HG03108 (cell line): ENCODE measurements at regions not wholly inside any gene's neighbourhood (a gene's known extent, or its start where the extent isn't known, plus 50 kb on each side); places are given as distances from the start of the nearest gene placed in this dataset.

Experiments
- ATAC-seq: cut with Tn5 transposase; IDR thresholded peaks from one replicate; pipeline ENCODE4 v1.9.1; 2021; ENCODE audit warnings: moderate library complexity; ENCODE audit not compliant: unreplicated experiment

DNA sequence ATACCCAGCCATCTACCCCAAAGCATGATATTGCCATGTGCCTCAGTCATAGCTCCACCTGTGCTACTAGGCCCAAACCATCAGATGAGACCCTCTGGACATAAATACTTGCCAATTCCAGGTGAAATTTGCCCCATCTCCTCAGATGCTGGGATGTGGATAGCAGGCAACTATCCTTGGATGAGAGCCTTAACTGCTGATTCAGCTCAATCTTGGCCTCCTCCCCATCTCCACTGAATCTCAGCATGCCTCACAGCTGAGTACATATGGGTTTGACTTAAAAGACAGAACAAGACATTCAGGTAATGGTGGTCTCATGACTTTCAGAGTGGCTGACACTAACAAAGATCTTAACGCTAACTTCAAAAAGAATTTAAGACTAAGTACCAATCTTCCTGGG, 50.8 kb upstream of the KLHL13 start:
- ATAC-seq, result no peak

DNA sequence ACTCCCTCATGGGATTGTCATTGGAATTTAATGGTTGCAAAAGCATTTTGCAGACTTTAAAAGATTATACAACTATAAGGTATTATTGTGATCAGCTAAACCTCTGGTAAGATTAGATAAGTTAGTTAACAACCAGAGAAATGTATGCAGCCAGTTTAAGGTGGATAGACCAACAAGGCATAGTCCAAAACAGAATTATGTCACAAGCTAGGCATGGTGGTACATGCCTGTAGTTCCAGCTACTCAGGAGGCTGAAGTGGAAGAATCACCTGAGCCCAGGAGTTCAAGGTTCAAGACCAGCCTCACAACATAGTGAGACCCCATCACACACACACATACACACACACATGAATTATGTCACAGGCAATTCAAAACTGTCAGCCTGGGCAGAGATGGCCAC, 54.7 kb upstream of the KLHL13 start:
- no peak for ATAC-seq

DNA sequence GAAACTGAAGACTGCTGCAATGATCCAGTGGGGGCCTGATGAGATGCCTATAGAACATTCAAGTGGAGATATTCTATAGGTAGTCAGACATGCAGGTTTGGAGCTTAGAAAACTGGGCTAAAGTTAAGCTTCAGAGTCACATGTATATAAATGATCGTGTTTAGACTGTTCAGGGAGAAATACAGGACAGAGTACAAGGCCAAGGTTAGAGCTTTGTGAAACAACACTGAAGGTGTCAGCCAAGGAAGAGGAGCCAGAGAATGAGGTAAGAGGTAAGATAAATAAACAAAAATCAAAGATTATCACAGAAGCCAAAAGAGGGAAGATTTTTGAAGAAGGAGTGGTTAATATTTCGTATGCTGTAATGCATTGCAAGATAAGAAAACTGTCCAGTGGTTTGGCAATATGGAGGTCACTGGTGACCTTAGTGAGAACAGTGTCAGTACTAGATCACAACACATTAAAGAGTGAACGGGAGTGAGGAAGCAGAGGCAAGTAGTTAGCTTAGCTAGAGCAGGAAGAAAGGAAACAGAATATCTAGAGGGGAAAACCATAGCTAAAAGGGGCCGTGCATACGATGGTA, 58.0 kb upstream of the KLHL13 start:
- no peak for ATAC-seq

DNA sequence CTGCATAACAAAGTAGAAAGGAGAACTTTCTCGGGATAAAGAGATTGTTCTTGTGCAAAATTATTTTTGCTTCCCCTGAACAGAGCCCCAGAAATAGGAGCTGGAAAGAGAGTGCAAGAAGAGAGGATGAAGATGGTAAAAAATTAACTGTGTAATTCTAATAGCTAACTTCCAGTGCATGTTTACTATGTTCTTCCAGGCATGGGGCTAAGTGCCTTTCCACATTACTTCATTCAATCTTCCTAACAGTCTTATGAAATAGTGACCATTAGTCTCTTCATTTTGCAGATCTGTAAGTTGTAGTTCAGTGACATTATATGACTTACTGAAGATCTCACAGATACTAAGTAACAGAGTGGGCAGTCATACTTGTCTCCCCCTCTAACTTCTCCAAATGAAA, 61.1 kb upstream of the KLHL13 start:
- no peak for ATAC-seq

DNA sequence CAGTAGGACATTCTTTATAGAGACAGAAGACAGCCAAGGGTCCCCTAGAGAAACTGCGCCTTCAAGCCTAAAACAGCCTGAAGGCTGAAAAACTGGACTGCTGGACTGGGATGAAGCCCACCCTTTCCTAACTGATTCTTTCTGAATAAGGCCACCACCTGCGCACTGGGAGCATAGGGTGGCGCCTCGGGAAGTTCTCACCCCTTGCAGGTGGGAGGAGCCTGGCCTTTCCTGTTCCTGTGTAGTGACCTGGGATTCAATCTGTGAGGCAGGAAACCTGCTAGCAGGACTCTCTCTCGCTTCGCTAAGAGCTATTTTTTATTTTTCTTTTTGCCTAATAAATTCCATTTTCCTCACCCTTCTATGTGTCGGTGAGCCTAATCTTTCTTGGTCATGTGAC, 61.8 kb upstream of the KLHL13 start:
- no peak for ATAC-seq

DNA sequence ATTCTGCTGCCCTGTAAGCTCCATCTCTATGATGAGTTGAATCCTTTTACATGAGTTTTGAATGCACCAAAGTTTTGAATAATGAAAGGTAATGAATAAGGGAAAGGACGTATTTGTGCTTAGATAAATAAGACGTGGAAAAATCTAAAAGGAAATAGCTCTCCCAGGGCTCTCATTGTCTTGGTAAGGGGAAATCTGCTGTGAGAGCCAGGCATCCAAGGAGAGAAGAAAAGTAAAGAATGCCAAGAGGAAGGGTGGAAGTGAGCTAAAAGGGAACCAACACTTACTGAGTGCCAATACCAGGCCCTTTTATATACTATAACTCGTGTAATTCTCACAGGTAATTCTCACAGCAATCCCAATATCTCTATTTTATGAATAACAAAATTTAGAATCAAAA, 62.6 kb upstream of the KLHL13 start:
- ATAC-seq, result no peak

DNA sequence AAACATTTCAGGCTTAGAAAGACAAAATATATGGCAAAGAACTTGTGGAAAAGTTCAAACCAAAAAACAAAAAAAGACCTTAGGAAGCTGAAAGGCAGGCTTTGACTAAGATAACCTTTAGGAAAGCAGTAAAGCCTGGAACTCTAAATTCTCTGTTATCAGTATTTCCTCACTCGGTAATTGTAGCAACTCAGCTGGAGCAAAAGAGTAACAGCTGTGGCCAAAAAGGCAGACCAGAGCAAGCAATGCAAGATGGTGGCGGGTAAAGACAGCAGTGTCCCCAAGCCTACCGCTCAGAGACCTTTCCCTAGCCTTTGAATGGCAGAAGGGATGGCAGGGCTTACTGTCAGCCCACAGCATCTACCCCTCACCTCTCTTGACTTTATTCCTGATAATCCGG, 63.1 kb upstream of the KLHL13 start:
- ATAC-seq, result no peak

DNA sequence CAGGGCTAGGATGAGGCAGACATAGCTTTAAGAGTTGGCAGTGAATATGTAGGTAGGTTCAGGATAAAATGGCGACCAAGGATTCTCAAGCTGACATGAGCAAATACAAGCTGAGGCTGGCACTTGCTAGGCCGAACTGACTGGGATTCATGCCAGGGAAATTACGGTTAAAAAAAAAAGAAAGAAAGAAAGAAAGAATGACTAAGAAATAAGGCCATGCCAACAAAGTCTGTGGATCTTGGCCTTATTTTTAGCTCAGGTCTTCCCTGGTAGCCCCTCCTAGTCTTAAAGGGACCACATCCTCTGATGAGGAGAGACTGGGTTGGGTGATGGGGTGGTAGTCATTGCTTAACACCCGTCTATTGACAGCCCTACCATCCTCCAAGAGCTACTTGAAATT, 64.4 kb upstream of the KLHL13 start:
- no peak for ATAC-seq

DNA sequence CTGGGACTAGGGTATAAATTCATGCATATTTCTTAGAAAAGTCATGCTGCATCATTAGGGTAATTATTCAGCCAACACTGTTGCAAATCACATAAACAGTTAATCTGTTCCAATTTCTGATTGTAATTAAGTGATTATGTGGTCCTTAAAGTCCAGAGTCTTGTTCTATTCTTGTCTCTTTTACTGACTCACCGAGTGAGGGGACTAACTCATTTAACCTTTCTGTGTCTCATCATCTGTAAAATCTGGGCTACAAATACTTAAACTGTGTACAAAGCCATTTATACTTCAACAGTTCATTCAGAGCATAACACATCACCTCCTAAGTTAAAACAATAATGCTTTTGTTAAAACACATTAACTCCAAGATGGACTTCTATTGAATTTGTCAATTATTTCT, 65.4 kb upstream of the KLHL13 start:
- ATAC-seq, result no peak

DNA sequence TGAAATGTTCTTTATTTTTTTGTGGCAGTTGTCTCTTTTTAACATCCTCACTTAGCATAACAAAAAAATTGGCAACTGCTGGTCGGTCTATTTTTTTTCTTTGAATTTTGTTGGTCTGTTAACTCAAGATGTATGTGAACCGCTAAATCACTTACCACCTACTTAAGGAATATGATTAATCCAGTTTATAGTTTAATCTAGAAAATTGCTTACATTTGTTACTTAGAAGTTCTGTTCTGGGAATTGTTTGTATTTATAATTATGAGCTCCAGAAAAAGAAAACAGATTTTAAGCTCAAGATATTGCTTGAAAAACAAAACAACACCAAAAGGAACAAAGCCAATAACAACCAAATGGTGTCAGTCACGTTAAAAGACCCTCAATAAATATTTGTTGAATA, 66.1 kb upstream of the KLHL13 start:
- no peak for ATAC-seq

DNA sequence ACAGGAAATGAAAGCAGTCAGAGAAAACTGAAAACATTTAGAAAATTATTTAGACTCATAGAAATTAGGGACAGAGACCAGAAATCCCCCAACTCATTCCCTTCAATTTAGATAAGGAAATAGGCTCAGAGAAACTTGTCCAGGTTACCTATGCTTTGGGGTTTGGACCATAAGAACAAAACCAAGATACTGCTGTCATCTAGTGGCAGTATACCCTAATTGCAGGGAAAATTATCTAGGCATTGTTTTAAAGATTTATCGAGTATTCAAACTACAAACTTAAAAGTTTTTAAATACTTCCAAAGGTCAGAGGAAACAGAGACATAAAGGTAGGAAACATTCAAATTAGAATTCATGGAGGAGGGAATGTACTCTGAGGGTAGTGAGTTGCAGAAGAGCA, 67.0 kb upstream of the KLHL13 start:
- ATAC-seq, result no peak

DNA sequence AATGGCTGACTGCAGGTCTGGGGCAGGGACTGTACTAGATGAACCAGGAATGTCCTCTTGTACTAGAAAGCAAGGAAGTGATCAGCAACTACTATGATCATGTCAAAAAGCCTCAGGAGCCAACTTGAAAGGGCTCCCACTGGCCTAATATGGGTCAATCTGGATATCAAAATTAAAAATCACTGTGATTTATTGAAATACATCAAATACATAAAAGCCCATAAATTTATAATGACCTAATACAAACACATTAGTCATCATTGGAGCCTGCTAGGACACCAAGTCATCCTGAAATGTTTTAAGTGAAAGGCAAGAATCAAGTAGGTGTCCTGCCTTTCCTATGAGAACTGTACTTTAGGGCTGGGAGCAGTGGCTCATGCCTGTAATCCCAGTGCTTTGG, 70.5 kb upstream of the KLHL13 start:
- no peak for ATAC-seq

DNA sequence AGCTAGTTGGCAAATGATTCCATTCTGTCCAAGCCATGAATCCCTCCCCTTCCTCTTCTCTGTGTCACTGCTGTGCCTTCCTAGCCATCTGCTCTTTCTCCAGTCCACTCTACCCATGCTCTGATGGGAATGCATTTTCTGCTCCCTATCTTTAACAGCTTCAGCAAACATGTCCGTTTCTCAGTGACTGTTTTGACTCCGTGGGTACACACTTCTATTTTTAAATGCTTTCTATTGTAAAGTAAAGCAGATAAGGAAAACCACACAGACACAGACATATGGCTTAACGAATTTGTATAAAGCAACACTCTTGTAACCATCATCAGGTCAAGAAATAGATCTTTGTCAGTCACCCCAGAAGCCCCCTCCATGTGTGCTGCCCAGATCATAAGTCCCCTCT, 72.4 kb upstream of the KLHL13 start:
- no peak for ATAC-seq

DNA sequence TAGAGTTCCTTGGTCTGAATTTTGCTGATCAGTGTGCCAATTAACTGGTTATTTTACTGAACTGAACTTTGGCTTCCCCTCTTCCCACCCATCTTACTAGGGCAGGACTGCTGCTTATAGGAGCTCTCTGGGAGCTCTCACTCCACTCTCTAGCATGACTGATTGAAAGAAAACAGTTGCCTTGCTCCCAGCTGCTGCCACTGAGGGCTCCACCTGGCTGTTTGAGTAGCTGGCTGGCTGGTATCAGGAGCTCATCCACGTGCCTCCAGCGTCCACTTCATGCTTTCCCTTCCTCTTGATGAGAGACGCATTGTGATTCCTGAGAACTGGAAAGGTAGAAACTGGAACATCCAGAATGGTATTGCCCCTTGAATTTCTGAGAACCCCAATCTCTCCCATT, 73.0 kb upstream of the KLHL13 start:
- ATAC-seq, result no peak

DNA sequence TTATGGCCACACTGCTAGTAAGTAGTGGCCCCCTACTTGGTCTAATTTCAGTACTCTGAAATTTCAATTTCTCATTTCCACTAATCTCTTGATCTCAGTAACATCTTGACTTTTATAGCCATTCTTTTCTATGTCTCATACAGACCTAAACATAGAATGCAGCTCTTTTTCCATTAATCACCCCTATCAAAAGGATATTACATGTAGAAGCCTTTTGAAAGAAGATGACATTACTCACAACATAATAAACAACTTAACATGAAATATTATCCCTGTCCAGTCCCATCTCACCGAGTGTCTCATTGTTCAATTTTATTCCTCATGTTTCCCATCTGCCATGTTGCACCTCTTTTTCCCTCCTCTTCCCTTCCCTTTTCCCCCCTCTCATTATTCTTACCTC, 81.1 kb upstream of the KLHL13 start:
- no peak for ATAC-seq

DNA sequence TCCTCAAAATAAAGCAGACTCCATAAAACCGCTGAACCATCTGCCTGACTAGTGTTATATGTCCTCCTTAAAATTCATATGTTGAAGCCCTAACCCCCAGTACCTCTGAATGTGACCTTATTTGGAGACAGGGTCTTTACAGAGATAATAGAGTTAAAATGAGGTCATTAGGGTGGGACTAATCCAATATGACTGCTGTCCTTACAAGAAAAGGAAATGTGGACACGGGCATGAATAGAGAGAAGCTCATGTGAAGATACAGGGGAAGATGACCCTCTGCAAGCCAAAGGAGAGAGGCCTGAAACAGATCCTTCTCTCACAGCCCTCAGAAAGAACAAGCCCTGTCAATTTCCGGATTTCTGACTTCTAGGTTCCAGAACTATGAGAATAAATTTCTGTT, 82.0 kb upstream of the KLHL13 start:
- no peak for ATAC-seq

DNA sequence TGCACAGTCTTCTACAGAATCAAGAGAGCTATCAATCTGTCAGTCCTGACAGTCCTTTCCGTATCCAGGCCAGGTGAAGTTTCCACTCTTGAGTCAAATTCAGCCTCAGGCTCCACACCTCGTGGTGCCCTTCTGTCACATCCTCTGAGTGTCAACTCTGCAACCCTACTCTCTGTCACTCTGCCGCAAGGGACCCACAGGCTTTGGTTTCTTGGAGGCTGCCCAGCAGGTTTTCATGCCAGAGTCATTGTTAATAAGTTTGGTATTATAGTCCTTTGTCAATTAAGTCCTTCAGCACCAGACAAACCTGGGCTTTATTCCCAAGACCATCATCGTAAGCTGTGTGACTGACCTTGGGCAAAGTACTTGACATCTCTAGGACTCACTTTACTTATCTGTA, 83.4 kb upstream of the KLHL13 start:
- ATAC-seq, result no peak

DNA sequence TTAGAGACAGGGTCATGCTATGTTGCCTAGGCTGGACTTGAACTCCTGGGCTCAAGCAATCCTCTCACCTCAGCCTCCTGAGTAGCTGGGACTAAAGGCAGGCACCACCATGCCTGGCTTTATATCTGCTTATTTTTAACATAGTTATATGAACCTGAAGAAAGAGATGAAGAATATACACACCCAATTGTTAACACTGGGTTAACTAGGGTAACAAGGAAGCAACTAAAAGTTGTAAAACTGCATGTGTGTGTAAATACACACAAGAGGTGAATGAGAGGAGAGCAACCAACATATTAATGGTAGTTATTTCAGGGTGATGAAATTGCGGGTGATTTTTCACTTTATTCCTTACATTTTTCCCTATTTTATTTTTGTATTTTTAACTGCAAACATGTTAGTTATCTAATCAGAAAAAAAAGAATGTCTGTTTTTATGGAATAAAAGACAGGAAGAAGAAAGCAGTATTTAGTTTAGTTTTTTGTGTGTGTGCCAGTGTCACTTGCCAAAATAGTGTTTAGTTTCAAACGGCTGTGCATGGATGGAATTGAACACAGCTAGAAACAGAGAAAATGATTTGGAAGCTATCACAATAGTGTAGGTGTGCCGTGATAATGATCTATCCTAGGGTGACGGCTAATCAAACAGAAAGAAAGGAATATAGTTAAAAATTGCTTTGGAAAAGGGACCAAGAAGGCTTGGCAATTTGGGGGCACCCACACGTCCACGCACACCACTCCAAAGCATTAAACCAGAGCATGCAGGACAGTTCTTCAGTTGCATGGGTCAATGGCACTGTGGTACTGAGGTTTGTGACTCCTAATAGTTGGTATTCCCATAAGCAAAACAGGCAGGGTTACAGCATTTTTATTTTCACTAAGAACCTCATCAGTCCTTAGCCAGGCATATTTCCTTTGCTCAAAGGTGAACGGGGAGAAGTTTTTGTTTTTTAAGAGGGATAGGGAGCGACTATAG, 89.1 kb upstream of the KLHL13 start:
- no peak for ATAC-seq

DNA sequence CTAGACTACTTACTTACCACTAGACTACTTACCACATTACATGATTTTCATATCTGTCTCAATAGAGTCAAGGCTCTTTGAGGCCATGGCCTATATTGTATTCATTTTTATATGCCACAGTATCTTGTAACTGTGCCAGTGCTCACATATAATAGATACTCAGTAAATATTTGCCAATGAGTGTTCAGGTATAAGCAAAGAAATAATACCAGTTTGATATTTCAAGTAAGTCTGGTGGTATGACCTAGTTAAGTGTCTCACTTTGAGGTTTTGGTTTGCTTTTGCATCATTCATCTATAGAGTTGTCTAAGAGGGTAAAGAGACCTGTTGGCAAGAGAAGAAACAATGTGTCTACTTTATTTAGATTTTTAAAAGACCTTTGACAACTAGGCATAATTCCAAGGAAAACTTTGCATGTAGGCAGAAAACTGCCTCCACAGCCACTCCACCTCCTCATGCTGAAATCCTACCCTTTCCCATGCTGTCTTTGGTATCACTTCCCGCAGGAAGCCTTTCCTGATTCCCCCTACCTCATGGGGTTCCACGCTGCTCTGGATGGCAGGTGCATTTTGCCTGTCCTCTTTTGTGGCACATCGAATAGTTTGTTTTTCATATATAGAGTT, 91.3 kb upstream of the KLHL13 start:
- ATAC-seq, result no peak

DNA sequence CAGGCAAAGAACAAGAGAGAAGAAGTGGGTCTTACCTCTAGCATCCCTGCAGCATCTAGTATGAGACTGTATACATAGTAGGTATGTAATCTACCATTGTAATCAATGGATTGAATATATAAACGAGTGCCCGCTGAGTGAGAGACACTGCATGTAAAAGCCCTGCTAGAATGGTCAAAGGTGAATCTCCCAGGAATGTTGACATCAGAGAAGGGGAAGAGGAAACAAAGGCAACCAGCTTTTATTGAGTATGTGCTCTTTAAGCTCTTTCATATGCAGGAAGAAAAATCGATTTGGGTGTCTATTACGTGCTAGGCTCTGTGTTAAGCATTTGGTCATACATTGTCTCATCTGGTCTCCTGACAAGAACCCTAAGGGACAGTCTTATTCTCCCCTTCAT, 91.9 kb upstream of the KLHL13 start:
- no peak for ATAC-seq

DNA sequence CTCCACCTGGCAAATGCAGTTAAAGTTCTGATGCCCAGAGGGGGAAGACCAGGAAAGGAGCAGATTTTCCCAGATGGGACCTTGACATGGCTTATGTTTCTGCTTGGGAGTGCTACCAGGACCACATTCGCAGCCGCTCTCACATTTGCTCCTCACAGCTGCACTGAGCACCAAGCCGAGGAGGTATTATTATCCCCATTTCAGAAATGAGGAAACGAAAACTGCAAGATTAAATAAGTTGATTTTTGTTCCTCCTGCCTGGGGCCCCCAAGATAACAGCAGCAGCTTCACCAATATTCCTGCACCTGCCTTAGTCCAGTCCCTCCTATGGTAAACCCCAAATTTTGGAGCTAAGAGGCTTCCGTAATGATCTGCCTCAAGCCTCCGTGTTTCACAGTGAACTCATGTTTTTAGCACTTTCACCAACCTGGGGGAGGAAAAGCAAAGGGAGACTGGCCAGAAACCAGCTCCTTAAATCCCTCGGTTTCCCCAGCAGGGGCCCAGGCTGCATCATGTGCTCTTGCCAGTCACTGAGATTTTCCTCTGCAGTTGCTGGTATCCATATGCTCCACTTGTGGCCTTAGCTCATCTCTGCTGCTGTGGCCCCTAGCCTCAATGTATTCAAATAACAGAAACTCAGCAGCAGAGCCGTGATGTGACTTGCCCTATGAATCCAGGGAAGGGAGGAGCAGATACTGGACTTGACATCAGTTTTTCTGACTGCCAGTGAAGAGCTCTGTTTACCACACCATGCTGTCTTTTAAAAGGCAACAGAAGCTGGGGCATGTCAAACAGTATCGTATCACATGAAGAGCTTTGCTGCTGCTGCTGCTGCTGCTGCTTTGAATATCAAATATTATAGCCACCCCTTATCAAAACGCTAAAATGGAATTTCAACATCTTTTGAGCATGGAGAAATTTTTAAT, 95.5 kb upstream of the KLHL13 start:
- ATAC-seq, result no peak
